ENCODE measurements at regions not wholly inside any gene's neighbourhood (a gene's known extent, or its start where the extent isn't known, plus 50 kb on each side); places are given as distances from the start of the nearest gene placed in this dataset.

- CTCF ChIA-PET, result no interaction called here
- H3K36me3 Mint-ChIP-seq (ENCODE audit: insufficient read depth, unreplicated experiment), result no peaks in the 10 kb centered on the region
- intact Hi-C loops (cut with micrococcal nuclease; ENCODE audit: unreplicated experiment), result no loop called here
- no TSS peak for BruUV-seq (replicated peaks)
- no peak overlapping the region for H3K27ac Mint-ChIP-seq (ENCODE audit: unreplicated experiment)
- no peak for DNase-seq
- H3K27me3 Mint-ChIP-seq (ENCODE audit: unreplicated experiment), result no peaks in the 10 kb centered on the region
- H3K4me1 Mint-ChIP-seq (ENCODE audit: low read depth, unreplicated experiment), result no peaks in the 10 kb centered on the region
- TF ChIP-seq, protein P1, sequence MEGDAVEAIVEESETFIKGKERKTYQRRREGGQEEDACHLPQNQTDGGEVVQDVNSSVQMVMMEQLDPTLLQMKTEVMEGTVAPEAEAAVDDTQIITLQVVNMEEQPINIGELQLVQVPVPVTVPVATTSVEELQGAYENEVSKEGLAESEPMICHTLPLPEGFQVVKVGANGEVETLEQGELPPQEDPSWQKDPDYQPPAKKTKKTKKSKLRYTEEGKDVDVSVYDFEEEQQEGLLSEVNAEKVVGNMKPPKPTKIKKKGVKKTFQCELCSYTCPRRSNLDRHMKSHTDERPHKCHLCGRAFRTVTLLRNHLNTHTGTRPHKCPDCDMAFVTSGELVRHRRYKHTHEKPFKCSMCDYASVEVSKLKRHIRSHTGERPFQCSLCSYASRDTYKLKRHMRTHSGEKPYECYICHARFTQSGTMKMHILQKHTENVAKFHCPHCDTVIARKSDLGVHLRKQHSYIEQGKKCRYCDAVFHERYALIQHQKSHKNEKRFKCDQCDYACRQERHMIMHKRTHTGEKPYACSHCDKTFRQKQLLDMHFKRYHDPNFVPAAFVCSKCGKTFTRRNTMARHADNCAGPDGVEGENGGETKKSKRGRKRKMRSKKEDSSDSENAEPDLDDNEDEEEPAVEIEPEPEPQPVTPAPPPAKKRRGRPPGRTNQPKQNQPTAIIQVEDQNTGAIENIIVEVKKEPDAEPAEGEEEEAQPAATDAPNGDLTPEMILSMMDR (IDR thresholded peaks at IDR 0.05; ENCODE audit: unreplicated experiment), result no peak
- H3K9me3 Mint-ChIP-seq (ENCODE audit: low read depth, unreplicated experiment), result peaks cover 7% of the 10 kb centered on the region
- no peak overlapping the region for H3K4me3 Mint-ChIP-seq (ENCODE audit: low read depth, unreplicated experiment)
These were observed 493.2 kb downstream of the CCDC85A start for GRCh38 chr2:56676966-56677365.

DNA sequence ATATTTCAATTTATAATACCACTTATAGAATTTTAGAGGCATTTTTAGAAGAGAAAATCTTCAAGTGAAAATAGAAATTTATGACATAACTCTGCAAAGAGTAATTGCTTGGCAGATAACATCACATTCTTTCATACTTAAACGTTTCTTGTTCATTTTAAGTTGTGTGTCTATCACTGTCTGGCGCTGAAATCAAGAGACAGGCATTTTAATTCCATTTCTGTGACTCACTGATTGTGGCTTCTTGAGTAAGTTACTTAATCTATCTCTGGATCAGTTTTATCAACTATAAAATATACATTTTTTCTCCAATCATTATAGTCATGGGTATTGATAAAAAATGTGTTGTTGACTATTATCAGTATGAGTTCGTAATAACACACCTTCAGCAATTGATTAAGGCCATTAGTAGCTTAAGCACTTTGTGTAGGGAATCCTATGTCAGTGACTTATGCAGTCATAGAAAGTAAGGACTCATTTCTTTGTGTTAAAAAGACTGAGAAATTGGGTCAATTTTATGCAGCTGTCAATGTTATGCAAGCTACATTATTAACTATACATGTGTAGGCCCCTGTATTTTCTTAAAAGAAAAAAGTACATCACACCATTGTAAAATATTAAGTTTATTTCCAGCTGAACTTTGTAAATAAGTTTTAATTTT, 497.3 kb downstream of the CCDC85A start:
- intact Hi-C loops (cut with micrococcal nuclease; ENCODE audit: unreplicated experiment), result no loop called here
- no peaks in the 10 kb centered on the region for H3K4me1 Mint-ChIP-seq (ENCODE audit: low read depth, unreplicated experiment)
- no peaks in the 10 kb centered on the region for H3K9me3 Mint-ChIP-seq (ENCODE audit: low read depth, unreplicated experiment)
- no TSS peak for BruUV-seq (replicated peaks)
- no peak overlapping the region for H3K27ac Mint-ChIP-seq (ENCODE audit: unreplicated experiment)
- DNase-seq, result no peak
- CTCF ChIA-PET, result no interaction called here
- no peaks in the 10 kb centered on the region for H3K36me3 Mint-ChIP-seq (ENCODE audit: insufficient read depth, unreplicated experiment)
- TF ChIP-seq, protein P1 (IDR thresholded peaks at IDR 0.05; ENCODE audit: unreplicated experiment), result no peak
- H3K4me3 Mint-ChIP-seq (ENCODE audit: low read depth, unreplicated experiment), result no peak overlapping the region
- no peaks in the 10 kb centered on the region for H3K27me3 Mint-ChIP-seq (ENCODE audit: unreplicated experiment)

GRCh38 chr2:56681659-56682396, 498.0 kb downstream of the CCDC85A start:
- no peak for DNase-seq
- H3K9me3 Mint-ChIP-seq (ENCODE audit: low read depth, unreplicated experiment), result no peaks in the 10 kb centered on the region
- no peak overlapping the region for H3K4me3 Mint-ChIP-seq (ENCODE audit: low read depth, unreplicated experiment)
- H3K36me3 Mint-ChIP-seq (ENCODE audit: insufficient read depth, unreplicated experiment), result no peaks in the 10 kb centered on the region
- no peaks in the 10 kb centered on the region for H3K27me3 Mint-ChIP-seq (ENCODE audit: unreplicated experiment)
- intact Hi-C loops (cut with micrococcal nuclease; ENCODE audit: unreplicated experiment), result no loop called here
- TF ChIP-seq, protein P1 (IDR thresholded peaks at IDR 0.05; ENCODE audit: unreplicated experiment), result no peak
- no peaks in the 10 kb centered on the region for H3K4me1 Mint-ChIP-seq (ENCODE audit: low read depth, unreplicated experiment)
- no TSS peak for BruUV-seq (replicated peaks)
- CTCF ChIA-PET, result no interaction called here
- H3K27ac Mint-ChIP-seq (ENCODE audit: unreplicated experiment), result no peak overlapping the region

DNA sequence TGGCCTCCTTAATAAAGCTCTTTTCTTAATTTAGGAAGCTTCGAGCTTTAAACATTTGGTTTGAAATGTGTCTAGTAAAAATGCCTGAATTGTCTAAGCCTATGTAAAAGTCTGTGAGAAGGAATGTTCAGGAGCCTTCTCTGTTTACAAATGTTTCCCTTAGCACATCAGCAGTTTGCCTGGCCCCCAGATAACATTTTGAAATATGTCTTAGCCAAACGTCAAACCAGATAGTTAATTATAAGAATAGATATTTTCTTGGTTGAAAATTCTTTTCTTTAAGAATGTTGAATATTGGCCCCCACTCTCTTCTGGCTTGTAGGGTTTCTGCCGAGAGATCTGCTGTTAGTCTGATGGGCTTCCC, 498.6 kb downstream of the CCDC85A start:
- Mint-ChIP-seq H3K9me3 (ENCODE audit: low read depth, unreplicated experiment) (no peaks in the 10 kb centered on the region), H3K36me3 (ENCODE audit: insufficient read depth, unreplicated experiment) (no peaks in the 10 kb centered on the region), H3K4me3 (ENCODE audit: low read depth, unreplicated experiment) (no peak overlapping the region), H3K27me3 (ENCODE audit: unreplicated experiment) (no peaks in the 10 kb centered on the region), H3K4me1 (ENCODE audit: low read depth, unreplicated experiment) (no peaks in the 10 kb centered on the region), H3K27ac (ENCODE audit: unreplicated experiment) (no peak overlapping the region)
- BruUV-seq (replicated peaks), result no TSS peak
- no peak for DNase-seq
- CTCF ChIA-PET, result no interaction called here
- TF ChIP-seq, protein P1 (IDR thresholded peaks at IDR 0.05; ENCODE audit: unreplicated experiment), result no peak
- intact Hi-C loops (cut with micrococcal nuclease; ENCODE audit: unreplicated experiment), result no loop called here

Measured in Calu3 (cell line).